Ecto neural progenitor cell (in vitro differentiated cells): ENCODE measurements at regions not wholly inside any gene's neighbourhood (a gene's known extent, or its start where the extent isn't known, plus 50 kb on each side); places are given as distances from the start of the nearest gene placed in this dataset.

ENCODE experiments used
- DNase-seq: peaks from one replicate; pipeline ENCODE4 v3.0.0-alpha.2; 2018; ENCODE audit warnings: low spot score

- peak; percentile 42 for DNase-seq
Measured at GRCh38 chr15:31275331-31276262, 51.0 kb upstream of the KLF13 start.

GRCh38 chr15:31276596-31277298, 49.9 kb upstream of the KLF13 start:
- no peak for DNase-seq
